Liver (tissue), 8 donors: ENCODE measurements at regions not wholly inside any gene's neighbourhood (a gene's known extent, or its start where the extent isn't known, plus 50 kb on each side); places are given as distances from the start of the nearest gene placed in this dataset.

ENCODE experiments used
- DNase-seq: peaks from one replicate; pipeline ENCODE4 v3.0.0-alpha.2; 2017; ENCODE audit warnings: low spot score
- H3K27ac ChIP-seq, 2 donors: one replicate each; pipeline ENCODE4 v1.7.0; 2013; ENCODE audit warnings: inconsistent platforms in 2 of 2, low read length in 2 of 2, control low read depth in 1 of 2, low read depth in 1 of 2, mild to moderate bottlenecking in 1 of 2
- H3K27me3 ChIP-seq, 4 donors: one replicate each; pipeline versions ENCODE4 v1.6.1 to v1.7.0; 2013; ENCODE audit warnings: low read length in 3 of 4, inconsistent platforms in 1 of 4, mild to moderate bottlenecking in 1 of 4, moderate library complexity in 1 of 4; ENCODE audit not compliant: control insufficient read depth in 4 of 4, insufficient read depth in 4 of 4
- H3K36me3 ChIP-seq, 4 donors: one replicate each; pipeline versions ENCODE4 v1.6.1 to v1.7.0; 2013; ENCODE audit warnings: low read length in 3 of 4, mild to moderate bottlenecking in 3 of 4, low read depth in 1 of 4, moderate library complexity in 1 of 4; ENCODE audit not compliant: control insufficient read depth in 4 of 4, insufficient read depth in 3 of 4
- H3K4me1 ChIP-seq, 4 donors: one replicate each; pipeline versions ENCODE4 v1.6.1 to v1.7.0; 2013; ENCODE audit warnings: low read length in 3 of 4, mild to moderate bottlenecking in 3 of 4, moderate library complexity in 1 of 4; ENCODE audit not compliant: control insufficient read depth in 4 of 4, insufficient read depth in 4 of 4
- H3K4me3 ChIP-seq, 3 donors: one replicate each; pipeline versions ENCODE4 v1.6.1 to v1.7.0; 2013; ENCODE audit warnings: low read length in 3 of 3, control low read depth in 1 of 3, low read depth in 1 of 3, mild to moderate bottlenecking in 1 of 3
- H3K9ac ChIP-seq, 2 donors: one replicate each; pipeline ENCODE4 v1.7.0; 2013; ENCODE audit warnings: low read length in 2 of 2, mild to moderate bottlenecking in 2 of 2, moderate library complexity in 2 of 2, control low read depth in 1 of 2, low read depth in 1 of 2
- H3K9me3 ChIP-seq, 4 donors: one replicate each; pipeline versions ENCODE4 v1.6.1 to v1.7.0; 2013; ENCODE audit warnings: low read length in 3 of 4; ENCODE audit not compliant: control insufficient read depth in 4 of 4
- EGR1 ChIP-seq, 2 donors: IDR thresholded peaks; 2 replicates each; pipeline ENCODE4 v1.6.1; 2016 to 2018; ENCODE audit warnings: antibody characterized with exemption in 2 of 2, low read depth in 2 of 2
- FOXA1 ChIP-seq: IDR thresholded peaks from 2 replicates; pipeline ENCODE4 v1.6.1; 2016; ENCODE audit warnings: antibody characterized with exemption
- FOXA2 ChIP-seq: IDR thresholded peaks from 2 replicates; pipeline ENCODE4 v1.6.1; 2016; ENCODE audit warnings: antibody characterized with exemption
- GABPA ChIP-seq, 2 donors: IDR thresholded peaks in 1 of 2; conservative IDR thresholded peaks in 1 of 2; 2 replicates each; pipeline ENCODE4 v1.6.1; 2016; ENCODE audit warnings: antibody characterized with exemption in 2 of 2, mild to moderate bottlenecking in 1 of 2, moderate library complexity in 1 of 2
- HNF4A ChIP-seq, 2 donors: conservative IDR thresholded peaks; 2 replicates each; pipeline ENCODE4 v1.6.1; 2016; ENCODE audit warnings: antibody characterized with exemption in 2 of 2, mild to moderate bottlenecking in 2 of 2
- HNF4G ChIP-seq: IDR thresholded peaks from 2 replicates; pipeline ENCODE4 v1.6.1; 2016; ENCODE audit warnings: antibody characterized with exemption
- JUND ChIP-seq, 2 donors: IDR thresholded peaks; 2 replicates each; pipeline ENCODE4 v1.6.1; 2016; ENCODE audit warnings: antibody characterized with exemption in 2 of 2
- NR2F2 ChIP-seq: IDR thresholded peaks from 2 replicates; pipeline ENCODE4 v1.6.1; 2016; ENCODE audit warnings: antibody characterized with exemption
- RAD21 ChIP-seq, 2 donors: IDR thresholded peaks; 2 replicates each; pipeline ENCODE4 v1.6.1; 2016; ENCODE audit warnings: antibody characterized with exemption in 2 of 2, mild to moderate bottlenecking in 2 of 2
- TAF1 ChIP-seq: conservative IDR thresholded peaks from 2 replicates; pipeline ENCODE4 v1.6.1; 2016; ENCODE audit warnings: antibody characterized with exemption, mild to moderate bottlenecking
- YY1 ChIP-seq: IDR thresholded peaks from 2 replicates; pipeline ENCODE4 v1.6.1; 2016; ENCODE audit warnings: antibody characterized with exemption, mild to moderate bottlenecking
- WGBS: extraction: QIAGEN DNeasy Blood & Tissue Kit; methylation state at CpG from one replicate; pipeline ENCODE4 v1.1.7; 2013; 5-methylcytosine and 5-hydroxymethylcytosine counted together
- TF ChIP-seq, protein P1 (sequence below): IDR thresholded peaks from 2 replicates; pipeline ENCODE4 v1.6.1; 2016; ENCODE audit warnings: antibody characterized with exemption
- TF ChIP-seq, protein P2 (sequence below): fragments of 150-350 bp; IDR thresholded peaks from 2 replicates; pipeline ENCODE4 v1.5.1; 2017; ENCODE audit warnings: improper control_type of control experiment, low read depth, low read length; ENCODE audit not compliant: missing input control
- TF ChIP-seq, protein P3 (sequence below): IDR thresholded peaks from 2 replicates; pipeline ENCODE4 v1.6.1; 2016; ENCODE audit warnings: antibody characterized with exemption
- TF ChIP-seq, protein P4 (sequence below): IDR thresholded peaks from 2 replicates; pipeline ENCODE4 v1.6.1; 2016; ENCODE audit warnings: antibody characterized with exemption
- TF ChIP-seq, protein P5 (sequence below): IDR thresholded peaks from 2 replicates; pipeline ENCODE4 v1.6.1; 2016; ENCODE audit warnings: antibody characterized with exemption, mild to moderate bottlenecking
- donor health status: healthy.
- donor health status: healthy.
- donor health status: healthy.
- donor health status: healthy.
- donor health status: healthy.

DNA sequence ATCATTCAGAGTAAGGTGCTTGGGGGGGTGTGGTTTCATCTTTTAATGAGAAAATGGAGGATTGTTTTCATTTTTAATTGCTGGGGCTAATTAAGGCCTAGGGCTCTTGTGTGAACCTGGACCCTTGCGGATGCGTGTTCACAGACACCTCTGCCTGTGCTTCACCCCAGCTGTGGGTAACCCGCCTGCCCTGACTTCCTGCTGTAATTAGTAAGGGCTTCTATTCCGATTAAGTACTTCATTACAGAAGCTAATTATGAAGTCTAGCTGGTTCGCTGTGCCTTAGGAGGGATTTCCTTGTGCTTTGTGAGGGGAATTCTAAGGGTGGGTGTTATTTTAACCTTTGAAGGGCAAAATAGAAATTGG, 215.3 kb downstream of the PMP22 start:
- no peak overlapping the region for H3K4me3 ChIP-seq
- peaks cover 0 to 8% (median 2%) of the 10 kb centered on the region in 4 donors for H3K4me1 ChIP-seq
- H3K9me3 ChIP-seq, result no peaks in the 10 kb centered on the region
- 92% methylated on average over 5 of the region's 5 CpGs for WGBS
- no peak overlapping the region for H3K9ac ChIP-seq
- TF ChIP-seq HNF4A (conservative IDR thresholded peaks at IDR 0.05) (no peak), EGR1 (IDR thresholded peaks at IDR 0.05; ENCODE audit: low read depth in 2 of 2) (no peak), JUND (IDR thresholded peaks at IDR 0.05) (no peak), FOXA1 (no peak)
- H3K27ac ChIP-seq, result no peak overlapping the region
- H3K36me3 ChIP-seq, result no peaks in the 10 kb centered on the region
- DNase-seq, result no peak
- peaks cover 0 to 7% (median 2%) of the 10 kb centered on the region in 4 donors for H3K27me3 ChIP-seq

DNA sequence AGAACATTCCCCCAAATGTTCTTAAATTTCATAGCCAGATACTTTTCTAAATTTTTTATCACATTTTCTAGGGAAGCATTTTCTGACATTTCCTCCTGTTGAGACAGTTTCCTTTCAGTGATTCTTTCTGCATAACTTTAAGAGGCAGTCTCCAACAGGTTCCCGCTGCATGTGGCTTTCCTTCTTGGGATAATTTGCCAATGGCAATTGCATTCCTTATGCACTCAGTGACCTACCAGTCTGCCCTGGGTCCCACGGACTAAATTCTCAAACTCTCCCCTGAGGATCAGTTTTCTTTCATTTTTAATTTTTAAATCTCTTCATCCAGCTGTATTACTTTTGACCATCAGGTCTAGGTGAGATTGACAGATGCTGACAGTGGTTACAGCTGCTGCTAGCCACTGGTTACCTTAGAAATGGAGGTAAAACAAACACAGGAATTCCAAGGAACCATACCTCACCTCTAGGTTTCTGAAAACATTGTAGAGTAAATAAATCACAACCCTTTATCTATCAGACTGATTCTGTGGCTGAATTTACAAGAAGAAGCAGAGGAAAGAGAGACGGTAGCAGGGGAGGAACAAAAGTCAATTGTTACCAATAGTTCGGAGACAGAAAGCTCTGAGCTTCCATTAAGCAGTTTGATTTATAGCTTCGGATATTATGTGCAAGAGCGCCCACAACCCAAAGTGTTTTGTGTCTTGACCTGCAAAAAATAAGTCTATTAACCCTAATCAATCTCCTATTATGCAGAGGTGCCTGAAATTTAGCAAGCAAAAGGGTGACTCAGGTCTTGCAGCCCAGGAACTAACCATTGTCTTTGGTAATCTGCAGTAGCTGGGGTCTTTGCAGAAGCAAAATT, 216.0 kb downstream of the PMP22 start:
- TF ChIP-seq JUND (IDR thresholded peaks at IDR 0.05) (no peak), FOXA2 (no peak), FOXA1 (no peak), TAF1 (no peak), HNF4G (no peak), RAD21 (IDR thresholded peaks at IDR 0.05) (no peak)
- TF ChIP-seq, protein P1, sequence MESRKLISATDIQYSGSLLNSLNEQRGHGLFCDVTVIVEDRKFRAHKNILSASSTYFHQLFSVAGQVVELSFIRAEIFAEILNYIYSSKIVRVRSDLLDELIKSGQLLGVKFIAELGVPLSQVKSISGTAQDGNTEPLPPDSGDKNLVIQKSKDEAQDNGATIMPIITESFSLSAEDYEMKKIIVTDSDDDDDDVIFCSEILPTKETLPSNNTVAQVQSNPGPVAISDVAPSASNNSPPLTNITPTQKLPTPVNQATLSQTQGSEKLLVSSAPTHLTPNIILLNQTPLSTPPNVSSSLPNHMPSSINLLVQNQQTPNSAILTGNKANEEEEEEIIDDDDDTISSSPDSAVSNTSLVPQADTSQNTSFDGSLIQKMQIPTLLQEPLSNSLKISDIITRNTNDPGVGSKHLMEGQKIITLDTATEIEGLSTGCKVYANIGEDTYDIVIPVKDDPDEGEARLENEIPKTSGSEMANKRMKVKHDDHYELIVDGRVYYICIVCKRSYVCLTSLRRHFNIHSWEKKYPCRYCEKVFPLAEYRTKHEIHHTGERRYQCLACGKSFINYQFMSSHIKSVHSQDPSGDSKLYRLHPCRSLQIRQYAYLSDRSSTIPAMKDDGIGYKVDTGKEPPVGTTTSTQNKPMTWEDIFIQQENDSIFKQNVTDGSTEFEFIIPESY, result no peak
- TF ChIP-seq, protein P2, sequence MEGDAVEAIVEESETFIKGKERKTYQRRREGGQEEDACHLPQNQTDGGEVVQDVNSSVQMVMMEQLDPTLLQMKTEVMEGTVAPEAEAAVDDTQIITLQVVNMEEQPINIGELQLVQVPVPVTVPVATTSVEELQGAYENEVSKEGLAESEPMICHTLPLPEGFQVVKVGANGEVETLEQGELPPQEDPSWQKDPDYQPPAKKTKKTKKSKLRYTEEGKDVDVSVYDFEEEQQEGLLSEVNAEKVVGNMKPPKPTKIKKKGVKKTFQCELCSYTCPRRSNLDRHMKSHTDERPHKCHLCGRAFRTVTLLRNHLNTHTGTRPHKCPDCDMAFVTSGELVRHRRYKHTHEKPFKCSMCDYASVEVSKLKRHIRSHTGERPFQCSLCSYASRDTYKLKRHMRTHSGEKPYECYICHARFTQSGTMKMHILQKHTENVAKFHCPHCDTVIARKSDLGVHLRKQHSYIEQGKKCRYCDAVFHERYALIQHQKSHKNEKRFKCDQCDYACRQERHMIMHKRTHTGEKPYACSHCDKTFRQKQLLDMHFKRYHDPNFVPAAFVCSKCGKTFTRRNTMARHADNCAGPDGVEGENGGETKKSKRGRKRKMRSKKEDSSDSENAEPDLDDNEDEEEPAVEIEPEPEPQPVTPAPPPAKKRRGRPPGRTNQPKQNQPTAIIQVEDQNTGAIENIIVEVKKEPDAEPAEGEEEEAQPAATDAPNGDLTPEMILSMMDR, result no peak
- TF ChIP-seq, protein P3, sequence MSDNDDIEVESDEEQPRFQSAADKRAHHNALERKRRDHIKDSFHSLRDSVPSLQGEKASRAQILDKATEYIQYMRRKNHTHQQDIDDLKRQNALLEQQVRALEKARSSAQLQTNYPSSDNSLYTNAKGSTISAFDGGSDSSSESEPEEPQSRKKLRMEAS, result no peak
- H3K36me3 ChIP-seq, result no peaks in the 10 kb centered on the region
- no peaks in the 10 kb centered on the region for H3K9me3 ChIP-seq
- peaks cover 0 to 8% (median 2%) of the 10 kb centered on the region in 4 donors for H3K4me1 ChIP-seq
- DNase-seq, result no peak
- H3K27ac ChIP-seq, result no peak overlapping the region
- H3K27me3 ChIP-seq, result peaks cover 0 to 7% (median 2%) of the 10 kb centered on the region in 4 donors
- WGBS, result 61% methylated on average over 6 of the region's 6 CpGs
- H3K9ac ChIP-seq, result no peak overlapping the region
- no peak overlapping the region for H3K4me3 ChIP-seq

DNA sequence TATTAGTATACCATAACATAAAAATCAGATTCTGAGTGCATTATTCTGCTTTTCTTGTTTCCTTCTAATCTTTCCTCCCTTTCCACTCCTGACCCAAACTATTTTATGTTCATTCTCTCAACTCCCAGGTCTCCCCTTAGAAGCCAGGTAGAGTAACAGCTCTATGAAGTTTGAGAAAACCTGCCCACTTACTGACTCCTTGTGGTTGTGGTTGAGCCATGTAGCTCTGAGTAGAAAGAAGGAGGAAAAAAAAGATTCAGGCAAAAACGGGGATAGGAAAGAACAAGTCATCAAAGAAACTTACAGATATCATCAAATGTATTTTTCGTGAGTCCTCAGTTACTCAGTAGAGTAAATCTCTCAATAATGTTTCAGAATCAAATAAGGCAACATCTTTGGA, 216.7 kb downstream of the PMP22 start:
- DNase-seq, result no peak
- no peak overlapping the region for H3K9ac ChIP-seq
- H3K27me3 ChIP-seq, result peaks cover 0 to 5% (median 2%) of the 10 kb centered on the region in 4 donors
- H3K4me3 ChIP-seq, result no peak overlapping the region
- 40% methylated on average over 2 of the region's 2 CpGs for WGBS
- no peaks in the 10 kb centered on the region for H3K9me3 ChIP-seq
- no peaks in the 10 kb centered on the region for H3K36me3 ChIP-seq
- H3K4me1 ChIP-seq, result peaks cover 0 to 8% (median 2%) of the 10 kb centered on the region in 4 donors
- no peak overlapping the region for H3K27ac ChIP-seq
- TF ChIP-seq, protein P3, result no peak
- TF ChIP-seq, protein P4, sequence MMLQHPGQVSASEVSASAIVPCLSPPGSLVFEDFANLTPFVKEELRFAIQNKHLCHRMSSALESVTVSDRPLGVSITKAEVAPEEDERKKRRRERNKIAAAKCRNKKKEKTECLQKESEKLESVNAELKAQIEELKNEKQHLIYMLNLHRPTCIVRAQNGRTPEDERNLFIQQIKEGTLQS, result no peak
- TF ChIP-seq, protein P1, result no peak
- no peak for TF ChIP-seq RAD21 (IDR thresholded peaks at IDR 0.05)
- TF ChIP-seq JUND (IDR thresholded peaks at IDR 0.05), result no peak
- TF ChIP-seq GABPA (IDR thresholded peaks at IDR 0.05 in 1 of 2, conservative IDR thresholded peaks at IDR 0.05 in 1 of 2), result no peak
- TF ChIP-seq NR2F2, result no peak
- no peak for TF ChIP-seq EGR1 (IDR thresholded peaks at IDR 0.05; ENCODE audit: low read depth in 2 of 2)
- TF ChIP-seq HNF4A (conservative IDR thresholded peaks at IDR 0.05), result no peak
- TF ChIP-seq YY1, result no peak
- TF ChIP-seq, protein P5, sequence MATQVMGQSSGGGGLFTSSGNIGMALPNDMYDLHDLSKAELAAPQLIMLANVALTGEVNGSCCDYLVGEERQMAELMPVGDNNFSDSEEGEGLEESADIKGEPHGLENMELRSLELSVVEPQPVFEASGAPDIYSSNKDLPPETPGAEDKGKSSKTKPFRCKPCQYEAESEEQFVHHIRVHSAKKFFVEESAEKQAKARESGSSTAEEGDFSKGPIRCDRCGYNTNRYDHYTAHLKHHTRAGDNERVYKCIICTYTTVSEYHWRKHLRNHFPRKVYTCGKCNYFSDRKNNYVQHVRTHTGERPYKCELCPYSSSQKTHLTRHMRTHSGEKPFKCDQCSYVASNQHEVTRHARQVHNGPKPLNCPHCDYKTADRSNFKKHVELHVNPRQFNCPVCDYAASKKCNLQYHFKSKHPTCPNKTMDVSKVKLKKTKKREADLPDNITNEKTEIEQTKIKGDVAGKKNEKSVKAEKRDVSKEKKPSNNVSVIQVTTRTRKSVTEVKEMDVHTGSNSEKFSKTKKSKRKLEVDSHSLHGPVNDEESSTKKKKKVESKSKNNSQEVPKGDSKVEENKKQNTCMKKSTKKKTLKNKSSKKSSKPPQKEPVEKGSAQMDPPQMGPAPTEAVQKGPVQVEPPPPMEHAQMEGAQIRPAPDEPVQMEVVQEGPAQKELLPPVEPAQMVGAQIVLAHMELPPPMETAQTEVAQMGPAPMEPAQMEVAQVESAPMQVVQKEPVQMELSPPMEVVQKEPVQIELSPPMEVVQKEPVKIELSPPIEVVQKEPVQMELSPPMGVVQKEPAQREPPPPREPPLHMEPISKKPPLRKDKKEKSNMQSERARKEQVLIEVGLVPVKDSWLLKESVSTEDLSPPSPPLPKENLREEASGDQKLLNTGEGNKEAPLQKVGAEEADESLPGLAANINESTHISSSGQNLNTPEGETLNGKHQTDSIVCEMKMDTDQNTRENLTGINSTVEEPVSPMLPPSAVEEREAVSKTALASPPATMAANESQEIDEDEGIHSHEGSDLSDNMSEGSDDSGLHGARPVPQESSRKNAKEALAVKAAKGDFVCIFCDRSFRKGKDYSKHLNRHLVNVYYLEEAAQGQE, result no peak
- no peak for TF ChIP-seq FOXA2
